ENCODE measurements at regions not wholly inside any gene's neighbourhood (a gene's known extent, or its start where the extent isn't known, plus 50 kb on each side); places are given as distances from the start of the nearest gene placed in this dataset.

GRCh38 chr22:49014227-49015201 lies 813.2 kb downstream of the BRD1 start:
- Mint-ChIP-seq H3K9me3 (no peaks in the 10 kb centered on the region), H3K27ac (ENCODE audit: unreplicated experiment) (no peak overlapping the region), H3K4me1 (peaks cover 20% of the 10 kb centered on the region), H3K36me3 (ENCODE audit: low read depth) (no peaks in the 10 kb centered on the region), H3K27me3 (ENCODE audit: low read depth) (no peaks in the 10 kb centered on the region), H3K4me3 (no peak overlapping the region)
- DNase-seq (ENCODE audit: low read depth, low spot score): no peak
- TF ChIP-seq, protein P1, sequence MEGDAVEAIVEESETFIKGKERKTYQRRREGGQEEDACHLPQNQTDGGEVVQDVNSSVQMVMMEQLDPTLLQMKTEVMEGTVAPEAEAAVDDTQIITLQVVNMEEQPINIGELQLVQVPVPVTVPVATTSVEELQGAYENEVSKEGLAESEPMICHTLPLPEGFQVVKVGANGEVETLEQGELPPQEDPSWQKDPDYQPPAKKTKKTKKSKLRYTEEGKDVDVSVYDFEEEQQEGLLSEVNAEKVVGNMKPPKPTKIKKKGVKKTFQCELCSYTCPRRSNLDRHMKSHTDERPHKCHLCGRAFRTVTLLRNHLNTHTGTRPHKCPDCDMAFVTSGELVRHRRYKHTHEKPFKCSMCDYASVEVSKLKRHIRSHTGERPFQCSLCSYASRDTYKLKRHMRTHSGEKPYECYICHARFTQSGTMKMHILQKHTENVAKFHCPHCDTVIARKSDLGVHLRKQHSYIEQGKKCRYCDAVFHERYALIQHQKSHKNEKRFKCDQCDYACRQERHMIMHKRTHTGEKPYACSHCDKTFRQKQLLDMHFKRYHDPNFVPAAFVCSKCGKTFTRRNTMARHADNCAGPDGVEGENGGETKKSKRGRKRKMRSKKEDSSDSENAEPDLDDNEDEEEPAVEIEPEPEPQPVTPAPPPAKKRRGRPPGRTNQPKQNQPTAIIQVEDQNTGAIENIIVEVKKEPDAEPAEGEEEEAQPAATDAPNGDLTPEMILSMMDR (conservative IDR thresholded peaks at IDR 0.05): no peak

GRCh38 chr22:49013707-49014106 lies 814.0 kb downstream of the BRD1 start:
- H3K36me3 Mint-ChIP-seq (ENCODE audit: low read depth): no peaks in the 10 kb centered on the region
- no peak for DNase-seq (ENCODE audit: low read depth, low spot score)
- no peak overlapping the region for H3K27ac Mint-ChIP-seq (ENCODE audit: unreplicated experiment)
- H3K27me3 Mint-ChIP-seq (ENCODE audit: low read depth): no peaks in the 10 kb centered on the region
- H3K9me3 Mint-ChIP-seq: no peaks in the 10 kb centered on the region
- no peak overlapping the region for H3K4me3 Mint-ChIP-seq
- H3K4me1 Mint-ChIP-seq: peaks cover 20% of the 10 kb centered on the region
- TF ChIP-seq, protein P1 (conservative IDR thresholded peaks at IDR 0.05): no peak

GRCh38 chr22:49012712-49013395 lies 814.8 kb downstream of the BRD1 start:
- no peak for DNase-seq (ENCODE audit: low read depth, low spot score)
- TF ChIP-seq, protein P1 (conservative IDR thresholded peaks at IDR 0.05): no peak
- Mint-ChIP-seq H3K27ac (ENCODE audit: unreplicated experiment) (no peak overlapping the region), H3K4me1 (peaks cover 20% of the 10 kb centered on the region), H3K27me3 (ENCODE audit: low read depth) (no peaks in the 10 kb centered on the region), H3K4me3 (no peak overlapping the region), H3K9me3 (no peaks in the 10 kb centered on the region), H3K36me3 (ENCODE audit: low read depth) (no peaks in the 10 kb centered on the region)

DNA sequence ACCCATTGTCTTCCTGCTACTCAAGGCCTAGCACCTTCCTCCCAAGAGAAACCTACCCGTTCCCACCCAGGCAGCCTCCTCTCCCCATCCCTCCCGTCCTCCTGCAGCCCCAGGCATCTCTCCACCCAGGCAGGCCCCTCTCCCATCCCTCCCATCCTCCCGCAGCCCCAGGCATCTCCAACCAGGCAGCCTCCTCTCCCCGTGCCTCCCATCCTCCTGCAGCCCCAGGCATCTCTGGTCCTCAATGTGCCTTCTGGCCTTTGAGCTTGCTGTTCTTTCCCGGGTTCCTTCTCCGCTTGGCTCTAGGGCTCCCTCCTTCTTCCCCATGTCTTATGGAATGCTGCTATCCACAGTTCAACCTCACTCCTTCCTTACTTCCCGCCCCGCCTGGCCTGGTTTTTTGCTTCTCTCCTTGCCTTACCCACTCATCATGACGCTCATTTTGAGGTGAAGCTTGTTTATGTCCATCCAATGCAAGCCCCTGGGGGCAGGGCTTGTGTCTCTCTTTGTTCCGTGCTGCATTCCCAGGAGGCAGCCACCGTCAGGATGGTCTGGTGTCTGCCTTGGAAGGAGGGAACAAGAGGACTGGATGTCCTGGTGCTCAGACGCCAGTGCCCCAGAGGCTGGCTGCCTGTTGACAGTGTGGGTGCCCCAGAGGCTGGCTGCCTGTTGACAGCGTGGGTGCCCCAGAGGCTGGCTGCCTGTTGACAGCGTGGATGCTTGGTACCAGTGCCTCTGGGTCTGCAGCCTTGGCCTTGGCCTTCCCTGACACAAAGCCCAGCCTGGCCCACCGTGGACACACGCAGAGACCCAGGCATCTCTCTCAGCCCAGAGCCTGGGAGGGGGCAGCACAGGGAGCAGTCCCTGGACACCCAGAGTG lies 815.7 kb downstream of the BRD1 start:
- Mint-ChIP-seq H3K36me3 (ENCODE audit: low read depth) (no peaks in the 10 kb centered on the region), H3K4me1 (peaks cover 24% of the 10 kb centered on the region), H3K27ac (ENCODE audit: unreplicated experiment) (no peak overlapping the region), H3K4me3 (no peak overlapping the region), H3K9me3 (no peaks in the 10 kb centered on the region), H3K27me3 (ENCODE audit: low read depth) (no peaks in the 10 kb centered on the region)
- DNase-seq (ENCODE audit: low read depth, low spot score): no peak
- TF ChIP-seq, protein P1 (conservative IDR thresholded peaks at IDR 0.05): no peak

- H3K27ac Mint-ChIP-seq (ENCODE audit: unreplicated experiment): no peak overlapping the region
- H3K36me3 Mint-ChIP-seq (ENCODE audit: low read depth): no peaks in the 10 kb centered on the region
- no peak overlapping the region for H3K4me3 Mint-ChIP-seq
- DNase-seq (ENCODE audit: low read depth, low spot score): no peak
- TF ChIP-seq, protein P1 (conservative IDR thresholded peaks at IDR 0.05): no peak
- no peaks in the 10 kb centered on the region for H3K9me3 Mint-ChIP-seq
- peaks cover 24% of the 10 kb centered on the region for H3K4me1 Mint-ChIP-seq
- H3K27me3 Mint-ChIP-seq (ENCODE audit: low read depth): no peaks in the 10 kb centered on the region
These were observed 816.3 kb downstream of the BRD1 start for GRCh38 chr22:49011379-49011768.

Measured in neural crest cell (in vitro differentiated cells).